Right renal pelvis (tissue), 4 donors: ENCODE measurements at regions not wholly inside any gene's neighbourhood (a gene's known extent, or its start where the extent isn't known, plus 50 kb on each side); places are given as distances from the start of the nearest gene placed in this dataset.
"Not testable (repeated sequence)": the region's sequence is repeated elsewhere in the genome, so short reads cannot be mapped to it uniquely, and the experiment has no call there.

ENCODE experiments used
- DNase-seq, 4 donors: peaks; one replicate each; pipeline ENCODE4 v3.0.0-alpha.2; 2013; ENCODE audit warnings: low read depth in 4 of 4, low spot score in 3 of 4, missing footprints in 1 of 4

GRCh38 chr18:47729356-47729755, 201.1 kb downstream of the SMAD2 start:
- DNase-seq, result no peak

GRCh38 chr18:47728921-47729320, 201.5 kb downstream of the SMAD2 start:
- DNase-seq, result no peak

- DNase-seq, result no peak
Measured at GRCh38 chr18:47727409-47727808, 203.1 kb downstream of the SMAD2 start.

- DNase-seq, result no peak
Measured at GRCh38 chr18:47726550-47726949, 203.9 kb downstream of the SMAD2 start.

- DNase-seq, result no peak
Measured at GRCh38 chr18:47725656-47726055, 204.8 kb downstream of the SMAD2 start.

GRCh38 chr18:47724186-47724975, 206.1 kb downstream of the SMAD2 start:
- DNase-seq, result no peak

GRCh38 chr18:47721876-47722275, 208.6 kb downstream of the SMAD2 start:
- no peak for DNase-seq

GRCh38 chr18:47720741-47721140, 209.7 kb downstream of the SMAD2 start:
- DNase-seq, result no peak

GRCh38 chr18:47719096-47719780, 211.2 kb downstream of the SMAD2 start:
- DNase-seq, result no peak

GRCh38 chr18:47718646-47719045, 211.8 kb downstream of the SMAD2 start:
- no peak for DNase-seq

- DNase-seq, result no peak
Measured at GRCh38 chr18:47717257-47717656, 213.2 kb downstream of the SMAD2 start.

- no peak for DNase-seq
Measured at GRCh38 chr18:47716632-47717185, 213.8 kb downstream of the SMAD2 start.

GRCh38 chr18:47710451-47710850, 220.0 kb downstream of the SMAD2 start:
- no peak for DNase-seq

GRCh38 chr18:47709556-47709955, 220.9 kb downstream of the SMAD2 start:
- DNase-seq, result no peak

- DNase-seq, result no peak
Measured at GRCh38 chr18:47708206-47708605, 222.3 kb downstream of the SMAD2 start.

GRCh38 chr18:47701134-47701533, 229.3 kb downstream of the SMAD2 start:
- no peak for DNase-seq

GRCh38 chr18:47696870-47697269, 233.6 kb downstream of the SMAD2 start:
- DNase-seq, result no peak

- no peak for DNase-seq
Measured at GRCh38 chr18:47691611-47692010, 238.8 kb downstream of the SMAD2 start.

GRCh38 chr18:47690778-47691177, 239.7 kb downstream of the SMAD2 start:
- not testable (repeated sequence) for DNase-seq

GRCh38 chr18:47689371-47689770, 241.1 kb downstream of the SMAD2 start:
- DNase-seq, result no peak

GRCh38 chr18:47686806-47687205, 243.7 kb downstream of the SMAD2 start:
- no peak for DNase-seq

- no peak for DNase-seq
Measured at GRCh38 chr18:47683774-47684173, 246.7 kb downstream of the SMAD2 start.
